Activated T-cell treated with anti-CD3 and anti-CD28 coated beads, Interleukin-2, amount 50 U/mL, for 48 hours (primary cell): ENCODE measurements at regions not wholly inside any gene's neighbourhood (a gene's known extent, or its start where the extent isn't known, plus 50 kb on each side); places are given as distances from the start of the nearest gene placed in this dataset.

Experiments used
- DNase-seq, 2 experiments: peaks; one replicate each; pipeline ENCODE4 v3.0.0-alpha.2; 2020

DNA sequence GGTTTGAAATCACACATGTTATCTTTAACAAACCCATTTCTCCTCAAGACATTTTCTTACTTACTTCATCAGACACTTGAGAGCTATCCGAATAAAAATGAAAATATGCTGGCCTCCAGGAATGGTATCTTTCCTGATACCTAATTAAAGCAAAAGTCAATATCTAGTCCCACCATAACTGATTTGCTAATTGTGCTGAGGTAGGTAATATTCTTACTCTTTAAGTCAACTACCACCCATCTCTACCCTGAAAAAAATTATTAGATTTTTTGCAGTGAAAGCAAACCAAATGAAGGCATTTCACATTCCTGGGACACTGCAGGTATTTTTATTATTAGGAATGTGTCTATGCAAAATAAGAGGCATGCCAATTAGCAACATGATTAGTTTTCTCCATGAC, 175.8 kb downstream of the QDPR start:
- no peak for DNase-seq

DNA sequence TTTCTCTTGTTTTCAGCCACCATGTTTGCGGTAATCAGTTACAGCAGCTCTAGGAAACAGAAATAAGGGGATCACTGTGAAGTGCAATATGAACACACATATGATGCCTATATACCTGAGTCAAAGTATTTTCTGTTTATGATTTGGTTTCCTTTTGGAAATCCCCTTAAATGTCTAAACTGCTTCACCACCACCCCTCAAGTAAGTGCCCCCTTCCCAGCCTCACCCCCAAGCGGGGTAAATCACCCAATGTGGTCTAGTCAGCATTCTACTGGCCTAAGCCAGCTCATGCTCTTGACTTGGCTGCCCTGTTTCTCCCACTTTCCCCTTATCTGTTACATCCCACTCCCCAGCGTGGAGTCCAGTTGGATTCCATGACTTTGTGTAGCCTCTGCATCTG, 176.5 kb downstream of the QDPR start:
- peak; percentile 22 to 28 for DNase-seq

DNA sequence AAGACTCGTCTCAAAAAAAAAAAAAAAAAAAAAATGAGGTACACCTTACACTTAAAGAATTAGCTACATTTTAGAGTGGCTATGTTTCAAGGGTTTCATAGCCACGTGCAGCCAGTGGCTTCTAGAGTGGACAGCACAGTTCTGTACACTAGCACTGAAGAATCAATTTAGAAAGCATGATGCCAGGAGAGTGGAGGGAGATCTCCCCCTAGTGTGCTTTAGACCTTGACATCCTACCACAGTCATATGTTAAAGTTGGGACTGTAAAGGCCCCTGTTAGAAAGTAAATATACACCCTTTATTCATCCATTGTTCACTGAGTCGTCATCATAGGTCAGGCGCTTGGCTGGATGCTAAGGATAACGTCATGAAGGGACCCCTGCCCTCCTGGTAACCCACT, 179.4 kb downstream of the QDPR start:
- DNase-seq: no peak

DNA sequence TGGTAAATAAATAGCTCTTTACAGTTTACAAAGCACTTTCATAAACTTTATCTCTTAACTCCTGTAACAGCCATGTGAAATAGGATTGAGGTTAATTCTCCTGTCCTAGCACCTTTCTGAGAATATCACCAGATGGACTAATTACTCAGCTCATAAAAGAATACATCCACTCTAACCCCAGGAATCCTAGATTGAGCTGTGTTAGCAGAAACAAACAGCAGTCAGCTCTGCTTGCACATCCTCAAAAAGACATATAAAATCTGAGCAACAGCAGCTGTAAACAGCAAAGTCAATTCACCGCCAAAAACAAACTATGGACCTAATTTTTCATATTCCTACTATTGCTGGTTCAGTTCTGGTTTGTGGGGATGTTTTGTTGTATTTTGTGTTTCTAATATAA, 182.8 kb downstream of the QDPR start:
- no peak for DNase-seq

DNA sequence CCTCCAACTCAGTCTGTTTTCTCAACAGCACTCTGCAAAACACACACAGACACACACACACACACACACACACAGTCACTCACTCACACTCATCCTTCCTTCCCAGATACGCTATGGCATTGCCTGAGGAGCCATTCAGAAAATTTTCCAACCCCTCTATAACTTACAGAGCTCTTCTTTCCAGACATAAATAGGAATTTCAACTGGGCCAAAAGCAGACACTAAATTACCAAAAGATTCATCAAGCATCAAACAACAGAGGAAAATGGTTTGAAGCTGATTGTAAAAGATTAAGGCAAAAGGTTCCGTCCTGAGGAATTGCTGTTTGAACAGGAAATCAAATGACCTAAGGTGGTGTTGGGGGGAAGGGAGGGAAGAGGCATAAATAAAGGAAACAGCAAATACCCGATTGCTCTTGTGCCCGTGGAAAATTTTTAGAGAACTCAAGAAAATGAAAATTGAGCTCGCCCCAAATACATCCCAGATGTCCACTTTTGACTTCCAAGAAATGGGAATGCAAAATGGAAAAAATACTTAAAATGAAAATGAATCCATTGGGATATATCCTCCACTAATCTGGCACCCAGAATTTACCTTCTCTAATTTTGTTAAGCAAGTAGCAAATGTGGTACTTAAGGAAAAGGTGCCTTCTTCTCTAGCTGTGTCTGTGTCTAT, 183.6 kb downstream of the QDPR start:
- no peak for DNase-seq

DNA sequence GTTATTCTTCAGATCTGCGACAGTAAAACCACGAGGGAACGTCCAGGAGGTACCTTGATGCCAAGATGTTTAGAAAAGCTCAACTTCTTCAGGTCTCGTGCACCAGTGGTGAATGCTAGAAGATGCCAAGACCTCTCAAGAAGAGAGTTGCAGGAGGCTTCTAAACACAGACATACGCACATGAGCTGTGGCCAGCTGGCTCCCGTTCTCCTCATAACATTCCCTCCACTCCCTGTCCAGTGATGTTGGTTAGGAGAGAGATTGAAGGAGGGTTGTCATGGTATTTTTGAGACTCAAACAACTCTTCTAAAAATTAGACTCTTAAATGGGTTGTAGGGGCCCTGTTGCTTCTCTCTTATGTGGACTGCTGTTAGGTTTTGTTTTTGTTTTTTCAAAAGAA, 184.3 kb downstream of the QDPR start:
- no peak for DNase-seq

DNA sequence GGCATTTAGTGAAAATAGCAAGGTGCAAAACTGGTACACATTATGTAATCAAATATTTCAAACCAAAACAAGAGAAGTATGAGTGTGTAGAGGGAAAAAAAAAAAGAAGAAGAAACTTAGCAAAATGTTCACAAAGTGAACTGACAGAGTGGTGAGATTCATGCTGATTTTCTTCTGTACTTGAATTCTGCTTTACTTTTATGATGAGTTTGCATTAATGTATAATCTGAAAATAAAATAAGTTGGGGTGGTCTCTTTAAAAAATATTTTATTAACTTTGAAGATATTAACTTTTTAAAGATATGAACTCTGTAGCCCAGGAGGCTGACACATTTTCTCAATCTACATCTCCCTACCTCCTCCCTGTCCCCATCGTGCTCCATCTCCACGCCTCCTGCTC, 185.1 kb downstream of the QDPR start:
- DNase-seq: no peak

DNA sequence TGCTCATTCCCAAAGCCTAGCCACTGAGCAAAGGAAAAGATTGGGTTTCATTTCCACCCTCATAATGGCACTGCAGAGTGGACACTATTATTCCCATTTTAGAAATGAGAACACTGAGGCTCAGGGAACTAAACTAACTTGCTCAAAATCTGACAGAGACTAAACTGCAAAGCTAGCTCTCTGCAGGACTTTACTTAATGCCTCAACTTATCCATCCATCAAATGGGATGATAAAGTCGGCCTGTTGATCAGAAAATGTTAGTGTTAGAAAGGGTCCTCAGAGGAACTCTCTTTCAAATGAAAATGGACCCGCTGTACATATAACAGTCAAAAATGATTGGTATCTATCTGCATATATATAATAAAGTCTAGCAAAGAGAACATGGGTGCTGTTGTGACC, 186.8 kb downstream of the QDPR start:
- DNase-seq: no peak

DNA sequence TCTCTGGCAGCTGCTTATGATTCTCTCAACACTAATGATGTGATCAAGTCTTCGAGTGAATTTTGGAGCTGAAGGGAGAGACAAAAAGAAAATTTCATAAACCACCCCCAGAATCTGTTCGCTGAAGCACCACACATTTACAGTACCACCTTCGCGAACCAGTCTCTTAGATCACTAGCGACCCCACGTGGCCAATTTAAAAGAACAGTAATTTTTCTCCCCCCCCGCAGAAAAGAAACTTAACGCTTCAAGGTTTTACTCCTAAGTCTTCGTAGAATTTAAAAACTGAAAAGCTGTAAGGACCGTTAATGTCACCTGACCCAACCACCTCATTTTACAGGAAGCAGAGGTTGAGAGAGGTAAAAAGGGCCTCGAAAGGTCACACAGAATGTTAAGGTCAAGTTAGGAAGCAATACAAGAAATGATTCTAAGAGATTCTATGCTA, 187.5 kb downstream of the QDPR start:
- peak; percentile 60 for DNase-seq

DNA sequence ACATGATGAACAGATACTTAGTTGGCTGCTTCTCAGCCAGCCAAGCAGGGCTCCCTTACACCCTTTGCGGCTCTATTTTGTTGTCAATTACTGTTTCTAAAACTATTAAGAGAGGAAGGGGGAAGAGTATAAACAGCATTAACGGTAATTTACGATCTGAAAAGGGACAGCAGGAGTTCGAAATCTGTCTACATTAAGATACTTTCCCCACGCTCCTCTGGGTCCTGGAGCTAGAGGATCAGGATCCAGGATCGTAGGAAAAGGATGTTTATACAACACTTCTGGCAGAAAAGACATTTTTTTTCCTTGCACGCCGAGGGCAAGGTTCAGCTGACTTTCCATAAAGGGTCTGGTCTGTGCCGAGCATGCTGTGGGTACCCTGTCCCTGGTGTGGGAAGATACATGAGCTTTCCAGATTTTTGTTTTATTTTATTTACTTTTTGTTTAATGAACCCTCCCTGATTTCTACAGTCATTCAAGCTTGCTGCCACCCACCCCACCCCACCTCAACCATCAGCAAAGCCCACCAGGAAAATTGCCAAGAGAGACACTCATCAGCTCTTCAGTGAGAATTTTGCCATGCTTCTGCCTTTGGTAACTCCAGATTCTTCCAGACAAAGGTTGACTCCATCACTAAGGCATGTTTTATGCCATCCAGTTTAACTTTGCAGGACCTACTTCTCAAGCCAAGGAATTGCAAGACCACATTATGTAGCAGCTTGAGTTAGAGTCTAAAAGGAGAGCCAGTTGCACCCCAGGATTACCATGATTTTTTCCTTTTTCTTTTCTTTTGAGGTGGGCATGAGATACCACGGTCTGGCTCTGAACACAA, 188.1 kb downstream of the QDPR start:
- DNase-seq: no peak

DNA sequence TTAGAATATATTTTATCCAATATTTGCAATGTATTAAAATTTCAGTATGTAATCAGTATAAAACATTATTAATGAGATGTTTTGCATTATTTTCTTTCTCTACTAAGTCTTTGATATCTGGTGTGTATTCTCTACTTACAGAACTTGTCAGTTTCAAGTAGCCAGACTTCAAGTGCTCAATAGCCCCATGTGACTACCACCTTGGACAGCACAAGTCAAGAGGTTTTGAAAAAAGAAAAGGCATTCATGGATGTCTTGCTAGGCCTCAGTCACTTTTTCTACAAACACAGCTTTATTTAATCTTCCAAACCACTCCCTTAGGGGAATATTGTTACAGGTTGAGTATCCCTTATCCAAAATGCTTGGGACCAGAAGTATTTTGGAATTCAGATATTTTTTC, 189.4 kb downstream of the QDPR start:
- DNase-seq: no peak

DNA sequence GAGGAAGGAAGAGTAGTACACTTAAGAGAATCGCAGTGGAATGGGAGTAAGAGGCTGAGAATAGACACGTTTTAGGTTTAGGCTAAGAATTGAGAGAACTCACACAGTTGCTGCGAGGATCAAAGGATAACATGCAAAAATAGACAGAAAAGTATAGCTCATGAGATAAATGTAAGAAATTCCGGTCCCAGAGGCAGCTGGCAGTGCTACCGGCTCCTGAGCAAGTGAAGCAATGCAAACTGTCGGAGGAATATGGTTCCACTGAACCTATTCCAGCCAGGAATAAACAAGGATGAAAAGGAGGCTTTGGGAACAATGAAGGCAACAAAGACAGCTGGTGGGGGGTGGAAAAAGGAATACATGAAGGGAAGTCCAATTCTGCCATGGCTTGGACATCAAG, 191.8 kb downstream of the QDPR start:
- DNase-seq: no peak

DNA sequence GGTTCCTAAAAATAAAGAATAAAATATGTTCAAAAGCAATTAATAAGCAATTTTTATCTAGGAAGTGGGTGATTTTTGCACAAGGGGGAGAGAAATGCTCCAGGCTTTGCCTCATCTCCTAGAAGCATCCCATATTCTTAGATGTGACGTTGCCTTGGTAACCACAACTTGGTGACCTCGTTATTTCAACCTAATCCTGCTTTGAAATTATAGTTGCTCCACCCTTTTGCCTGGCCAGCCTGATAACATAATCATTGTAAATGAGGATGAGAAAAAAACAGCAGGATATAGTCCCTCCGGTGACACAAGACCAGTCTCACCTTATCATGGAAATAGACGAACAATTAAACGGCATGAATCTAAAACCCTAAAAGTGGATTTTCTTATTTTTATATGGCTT, 194.4 kb downstream of the QDPR start:
- no peak for DNase-seq

DNA sequence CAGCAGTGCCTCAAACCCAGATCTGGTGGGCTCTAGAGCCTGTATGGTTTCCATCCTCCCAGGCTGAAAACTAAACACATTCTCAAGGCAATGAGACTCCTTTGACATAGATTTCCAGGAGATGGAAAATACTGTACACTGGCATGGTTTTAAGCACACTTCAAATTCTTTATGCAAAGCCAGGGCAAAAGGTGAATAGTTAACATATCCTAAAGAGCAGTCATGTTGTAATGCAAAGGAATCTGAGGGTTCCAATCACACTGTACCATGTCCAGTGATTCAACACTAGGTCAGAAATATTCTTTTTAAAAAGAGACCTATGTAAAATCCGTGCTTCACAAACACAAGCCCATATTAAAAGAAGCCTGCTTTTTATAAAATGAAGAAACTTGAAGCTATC, 195.3 kb downstream of the QDPR start:
- DNase-seq: no peak

DNA sequence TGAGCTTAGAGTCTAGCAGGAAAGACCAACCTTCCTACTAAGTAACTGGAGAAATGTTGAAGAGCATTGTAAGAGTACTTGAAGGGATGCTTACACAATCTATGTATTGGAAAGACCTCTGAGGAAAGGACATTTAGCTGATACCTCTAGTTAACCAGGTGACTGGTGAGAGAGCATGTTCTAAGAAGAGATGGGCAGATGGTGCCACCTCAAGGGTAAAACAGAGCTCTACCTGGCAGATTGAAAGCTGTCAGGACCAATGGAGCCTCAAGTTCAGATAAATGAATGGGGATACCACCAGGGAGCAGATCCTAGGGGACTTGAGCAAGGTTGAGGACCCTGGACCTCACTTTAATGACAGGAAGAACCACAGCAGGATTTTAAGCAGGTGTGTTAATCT, 196.4 kb downstream of the QDPR start:
- no peak for DNase-seq

DNA sequence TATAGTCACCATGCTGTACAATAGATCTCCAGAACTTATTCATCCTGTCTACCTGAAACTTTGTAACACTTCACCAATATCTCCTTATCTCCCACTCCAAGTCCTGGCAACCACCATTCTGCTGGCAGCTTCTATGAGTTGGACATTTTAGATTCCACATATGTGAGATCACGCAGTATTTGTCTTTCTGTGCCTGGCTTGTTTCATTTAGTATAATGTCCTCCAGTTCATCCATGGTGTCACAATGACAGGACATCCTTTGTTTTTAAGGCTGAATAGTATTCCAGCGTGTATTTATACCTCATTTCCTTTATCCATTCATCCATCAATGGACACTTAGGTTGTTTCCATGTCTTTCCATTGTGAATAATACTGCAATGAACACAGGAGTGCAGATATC, 198.7 kb downstream of the QDPR start:
- DNase-seq: no peak

DNA sequence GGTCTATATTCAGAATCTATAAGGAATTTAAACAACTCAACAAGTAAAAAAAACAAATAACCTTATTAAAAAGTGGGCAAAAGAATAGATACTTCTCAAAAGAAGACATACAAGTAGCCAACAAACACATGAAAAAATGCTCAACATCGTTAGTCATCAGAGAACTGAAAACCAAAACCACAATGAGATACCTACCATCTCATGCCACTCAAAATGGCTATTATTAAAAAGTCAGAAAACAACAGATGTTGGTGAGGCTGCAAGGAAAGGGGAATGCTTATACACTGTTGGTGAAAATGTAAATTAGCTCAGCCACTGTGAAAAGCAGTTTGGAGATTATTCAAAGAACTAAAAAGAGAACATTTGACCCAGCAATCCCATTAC, 201.6 kb downstream of the QDPR start:
- DNase-seq: no peak

DNA sequence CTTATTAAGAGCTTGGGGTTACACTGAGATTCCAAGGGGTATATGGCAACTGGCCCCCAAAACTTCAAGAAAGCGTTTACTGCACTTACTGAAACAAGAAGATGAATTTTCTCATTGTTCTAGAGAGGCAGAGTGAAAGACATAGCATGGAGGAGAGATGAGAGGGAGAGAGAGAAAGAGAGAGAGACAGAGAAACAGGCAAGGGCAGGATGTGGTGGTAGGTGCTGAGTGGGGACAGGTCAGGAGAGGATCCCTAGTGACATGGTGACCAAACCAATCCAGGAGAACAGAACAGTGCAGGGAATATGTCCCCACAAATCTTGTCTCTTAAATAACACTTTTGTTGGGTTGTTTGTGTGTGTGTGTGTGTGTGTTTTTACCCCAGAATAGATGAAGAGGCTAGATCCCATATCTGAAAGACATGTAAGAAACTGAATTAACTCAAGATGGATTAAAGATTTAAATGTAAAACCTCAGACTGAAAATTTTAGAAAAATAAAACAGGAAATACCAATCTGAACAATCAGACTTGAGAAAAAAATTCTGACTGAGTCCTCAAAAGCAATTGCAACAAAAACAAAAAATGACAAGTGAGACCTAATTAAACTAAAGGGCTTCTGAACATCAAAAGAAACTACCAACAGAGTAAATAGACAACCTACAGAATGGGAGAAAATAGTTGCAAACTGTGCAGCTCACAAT, 202.2 kb downstream of the QDPR start:
- DNase-seq: no peak

DNA sequence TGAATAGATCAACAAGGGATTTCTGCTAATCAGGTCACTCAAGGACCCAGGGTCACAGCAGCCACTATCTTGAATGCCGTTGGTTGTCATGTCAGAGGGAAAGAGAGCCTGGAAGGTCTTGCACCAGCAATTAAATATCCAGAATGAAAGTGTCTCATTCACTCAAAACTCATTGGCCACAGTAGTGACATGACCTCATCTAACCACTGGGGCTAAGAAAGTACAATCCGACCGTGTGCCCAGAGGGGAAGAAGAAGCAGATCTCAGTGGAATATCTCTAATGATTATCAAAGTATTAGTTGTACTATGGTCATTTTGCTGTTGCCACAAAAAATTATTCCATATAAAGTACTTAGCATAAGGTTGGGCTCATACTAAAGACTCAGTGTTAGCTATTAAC, 210.0 kb downstream of the QDPR start:
- no peak for DNase-seq

DNA sequence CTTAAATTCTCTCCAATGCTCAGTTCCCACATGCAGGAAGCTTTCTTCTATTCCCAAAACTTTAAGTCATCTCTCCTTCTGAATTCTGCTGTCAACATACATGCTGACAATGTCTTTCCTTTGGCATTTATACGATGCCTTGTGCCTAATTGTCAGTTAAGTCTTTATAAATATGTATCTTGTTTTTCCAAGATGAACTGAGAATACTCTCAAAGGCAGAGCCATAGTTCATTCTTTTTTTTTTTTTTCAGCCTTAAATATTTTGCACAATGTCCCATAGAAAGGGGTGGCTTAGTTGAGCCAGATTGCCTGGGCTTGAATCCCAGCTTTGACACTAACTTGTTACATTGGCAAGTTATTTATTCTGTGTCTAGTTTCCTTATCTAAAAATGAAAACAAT, 210.6 kb downstream of the QDPR start:
- no peak for DNase-seq

DNA sequence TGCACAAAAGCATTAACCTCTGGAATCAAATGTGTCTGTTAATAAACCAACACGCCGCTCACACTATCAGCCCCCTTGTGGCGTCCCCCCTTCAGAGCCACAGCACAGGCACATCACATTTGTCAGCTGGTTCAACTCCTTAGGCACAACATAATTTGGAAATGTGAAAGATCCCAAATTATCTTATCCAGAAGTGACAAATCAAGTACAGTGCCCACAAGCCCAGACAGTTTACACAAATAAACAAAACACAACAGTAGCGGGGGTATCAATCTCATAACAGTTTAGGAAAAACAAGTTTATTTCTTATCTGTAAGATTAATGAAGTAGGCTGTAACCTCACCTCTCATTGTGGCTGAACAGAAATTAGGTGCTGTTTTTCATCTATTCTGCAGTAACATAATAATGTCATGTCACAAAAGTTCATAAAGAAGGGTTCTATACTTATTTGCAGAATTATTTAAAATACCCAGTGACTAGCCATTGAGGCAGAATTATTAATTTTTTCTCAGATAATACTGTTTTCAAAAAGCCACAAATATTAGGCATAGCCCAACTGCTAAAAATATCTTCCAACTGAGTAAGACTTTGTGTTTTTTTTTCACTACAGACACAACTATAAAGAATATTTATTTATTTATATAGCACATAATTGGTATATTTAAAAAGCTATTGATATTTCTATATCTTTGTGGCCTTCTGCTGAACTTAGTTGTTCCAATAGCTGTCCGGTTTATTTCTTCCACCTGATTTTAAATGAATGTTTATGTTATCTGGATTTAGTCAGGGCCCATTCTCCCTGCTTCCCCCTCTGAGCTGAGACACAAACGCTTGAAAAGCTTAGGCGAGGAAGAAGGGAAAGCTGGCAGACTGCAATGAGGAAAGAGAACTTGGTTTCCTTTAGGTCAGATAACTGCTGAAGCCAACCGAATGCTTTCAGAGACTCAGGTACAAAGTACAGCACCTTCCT, 214.7 kb downstream of the QDPR start:
- no peak for DNase-seq

DNA sequence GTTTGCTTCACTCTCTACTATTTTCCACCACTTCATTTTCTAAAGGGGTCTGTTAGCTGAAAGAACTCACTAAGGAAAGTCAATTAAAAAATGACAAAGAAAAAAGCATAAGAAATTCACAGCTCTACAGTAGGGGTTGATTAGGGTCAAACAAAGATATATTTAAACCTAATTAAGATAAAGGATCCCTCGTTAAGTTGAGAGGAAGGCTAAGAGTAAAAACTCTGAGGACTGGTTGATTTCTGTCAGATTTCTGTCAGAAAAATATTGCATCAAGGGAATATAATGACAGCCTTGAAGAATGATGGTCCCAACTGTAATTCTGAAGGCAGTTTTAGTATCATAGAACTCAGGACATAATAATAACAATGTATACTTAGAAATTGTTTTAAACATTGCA, 218.0 kb downstream of the QDPR start:
- DNase-seq: no peak

DNA sequence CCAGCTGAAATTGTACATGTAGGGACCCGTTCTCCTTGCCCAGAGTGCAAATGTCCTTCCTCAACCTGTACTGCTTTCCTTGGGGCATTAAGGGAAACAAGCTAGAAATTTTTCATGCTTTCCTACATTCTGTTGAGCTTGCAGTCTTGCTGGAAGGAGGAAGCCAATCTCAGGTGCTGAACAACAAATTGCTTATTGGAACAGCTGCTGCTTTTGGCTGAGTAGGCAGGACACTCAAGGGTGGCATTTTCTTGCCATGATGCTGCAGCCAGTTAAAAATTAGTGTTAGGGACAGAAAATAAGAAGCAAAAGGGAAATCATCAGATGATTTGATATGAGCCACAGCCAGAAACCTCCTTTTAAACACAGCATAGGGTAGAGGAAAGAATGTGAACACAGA, 223.7 kb downstream of the QDPR start:
- DNase-seq: no peak
